DMS53 (cell line): ENCODE measurements at regions not wholly inside any gene's neighbourhood (a gene's known extent, or its start where the extent isn't known, plus 50 kb on each side); places are given as distances from the start of the nearest gene placed in this dataset.
A peak's percentile ranks its signal among the peaks of the same experiment; 100 is the strongest.
"Not testable (repeated sequence)": the region's sequence is repeated elsewhere in the genome, so short reads cannot be mapped to it uniquely, and the experiment has no call there.

ENCODE experiments used
- DNase-seq: peaks from one replicate; lab custom pipeline; 2025; lab: John Stamatoyannopoulos, UW

DNA sequence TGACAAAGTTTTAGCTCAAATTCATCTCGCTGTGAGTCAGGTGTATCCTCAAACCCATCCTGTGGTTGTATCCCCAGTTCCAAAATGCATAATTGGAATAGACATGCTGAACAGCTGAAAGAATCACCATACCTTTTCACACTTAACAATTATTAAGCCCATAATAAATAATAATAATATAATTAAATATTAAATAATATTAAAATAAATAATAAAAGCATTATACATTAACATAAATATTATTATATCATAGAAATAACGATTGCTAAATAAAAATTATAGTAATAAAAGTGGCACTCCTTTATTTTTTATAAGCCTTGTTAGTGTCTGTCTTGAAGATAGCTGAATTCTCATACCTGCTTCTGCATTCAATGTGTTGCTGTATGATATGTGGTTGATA lies 257.5 kb upstream of the B3GALT2 start:
- DNase-seq, result no peak

DNA sequence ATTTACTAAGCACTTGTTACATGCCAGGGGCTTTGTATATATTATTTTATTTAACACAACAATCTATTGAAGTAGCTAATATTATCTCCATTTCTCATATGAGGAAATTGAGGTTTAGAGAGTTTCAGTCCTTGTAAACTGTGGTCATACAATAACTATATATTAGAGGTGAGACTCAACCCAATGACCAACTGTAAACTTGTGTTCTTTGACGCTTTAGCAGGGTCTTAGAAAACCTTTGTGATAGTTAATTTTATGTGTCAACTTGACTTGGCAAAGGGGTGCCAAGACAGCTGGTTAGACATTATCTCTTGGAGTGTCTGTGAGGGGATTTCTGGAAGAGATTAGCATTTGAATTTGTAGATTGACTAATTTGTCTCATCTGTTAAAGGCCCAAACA lies 252.4 kb upstream of the B3GALT2 start:
- DNase-seq, result no peak

DNA sequence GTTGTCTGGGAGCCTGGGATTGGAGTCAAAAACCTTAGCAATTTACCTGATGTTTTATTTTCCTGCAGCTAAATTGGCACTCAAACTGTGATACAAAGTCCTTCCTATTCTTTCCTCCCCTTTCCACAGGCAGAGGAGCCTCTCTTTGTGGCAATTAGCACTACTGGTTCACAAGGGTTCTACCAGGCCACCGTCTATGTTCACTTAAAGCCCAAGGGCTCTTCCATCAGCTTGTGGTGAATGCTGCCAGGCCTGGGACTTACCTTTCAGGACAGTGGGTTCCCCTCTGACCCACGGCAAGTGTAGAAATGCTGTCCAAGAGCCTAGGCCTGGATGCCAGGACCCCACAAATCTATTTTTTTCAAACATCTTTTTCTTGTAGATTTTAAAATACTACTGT lies 251.9 kb upstream of the B3GALT2 start:
- no peak for DNase-seq

GRCh38 chr1:193437785-193438184 lies 251.4 kb upstream of the B3GALT2 start:
- no peak for DNase-seq

- not testable (repeated sequence) for DNase-seq
Measured at GRCh38 chr1:193437333-193437732, 250.9 kb upstream of the B3GALT2 start.

DNA sequence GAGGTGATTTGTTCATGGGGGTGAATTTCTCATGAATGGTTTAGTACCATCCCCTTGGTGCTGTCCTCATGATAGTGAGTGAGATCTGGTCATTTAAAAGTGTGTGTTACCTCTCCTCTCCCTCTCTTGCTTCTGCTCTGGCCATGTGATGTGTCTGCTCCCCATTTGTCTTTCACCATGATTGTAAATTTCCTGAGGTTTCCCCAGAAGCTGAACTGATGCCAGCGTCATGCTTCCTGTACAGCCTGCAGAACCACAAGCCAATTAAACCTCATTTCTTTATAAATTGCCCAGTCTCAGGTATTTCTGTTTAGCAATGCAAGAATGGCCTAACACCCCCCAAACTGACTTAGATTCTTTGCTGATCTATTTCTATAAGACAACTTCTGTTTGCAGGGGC lies 249.4 kb upstream of the B3GALT2 start:
- DNase-seq, result no peak

DNA sequence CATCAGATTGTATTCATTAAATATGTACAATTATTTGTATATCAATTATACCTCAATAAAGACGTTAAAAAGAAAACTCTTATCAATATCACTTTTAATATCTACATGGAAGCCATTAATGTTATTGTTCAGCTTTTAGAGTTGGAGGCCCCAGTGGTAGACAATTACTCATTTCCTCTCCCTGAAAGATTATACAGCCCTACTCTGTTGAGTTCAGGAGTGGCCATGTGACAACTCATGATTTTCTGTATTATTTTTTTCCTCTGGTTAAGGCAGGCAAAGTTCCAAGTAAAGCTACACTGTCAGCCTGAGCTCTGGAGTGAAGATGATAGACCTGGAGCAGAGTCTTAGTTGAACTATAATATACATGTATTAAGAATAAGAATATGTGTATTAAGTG lies 247.9 kb upstream of the B3GALT2 start:
- DNase-seq, result peak; percentile 13

- no peak for DNase-seq
Measured at GRCh38 chr1:193433599-193433998, 247.2 kb upstream of the B3GALT2 start.

GRCh38 chr1:193432979-193433587 lies 246.7 kb upstream of the B3GALT2 start:
- DNase-seq, result peak; percentile 11

GRCh38 chr1:193431265-193431977 lies 245.0 kb upstream of the B3GALT2 start:
- peak; percentile 89 for DNase-seq

GRCh38 chr1:193427524-193427923 lies 241.1 kb upstream of the B3GALT2 start:
- peak; percentile 14 for DNase-seq

GRCh38 chr1:193426061-193426460 lies 239.6 kb upstream of the B3GALT2 start:
- no peak for DNase-seq

DNA sequence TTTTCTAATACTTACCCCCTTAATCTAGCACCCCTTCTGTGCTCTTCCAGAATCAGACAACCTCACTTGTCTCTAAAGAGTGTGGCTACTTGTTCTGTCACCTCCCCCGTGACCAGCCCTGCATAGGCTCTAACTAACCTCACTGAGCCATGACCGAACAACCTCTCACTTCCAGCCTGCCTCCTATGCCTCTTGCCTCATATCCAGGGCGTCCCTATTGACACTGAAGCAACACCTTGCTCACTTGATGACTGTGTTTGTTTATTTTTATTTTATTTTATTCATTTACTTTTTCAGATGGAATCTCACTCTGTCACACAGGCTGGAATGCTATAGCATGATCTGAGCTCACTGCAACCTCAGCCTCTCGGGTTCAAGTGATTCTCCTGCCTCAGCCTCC lies 235.1 kb upstream of the B3GALT2 start:
- DNase-seq, result peak; percentile 90

- DNase-seq, result peak; percentile 36
Measured at GRCh38 chr1:193419295-193419694, 232.9 kb upstream of the B3GALT2 start.

DNA sequence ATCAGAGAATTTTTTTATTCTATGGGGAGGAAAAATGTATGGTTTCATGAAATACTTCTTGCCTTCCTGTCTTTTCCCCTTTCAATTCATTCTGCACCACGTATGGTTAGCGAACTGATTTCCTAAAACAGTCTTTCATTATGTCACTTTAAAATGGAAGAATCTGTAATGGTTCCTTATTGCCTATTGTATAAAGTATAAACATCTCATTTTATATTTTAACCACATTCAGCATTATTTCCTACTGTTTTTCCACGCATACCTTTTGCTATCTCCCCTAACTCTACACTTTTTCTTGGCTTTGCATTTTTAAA lies 232.3 kb upstream of the B3GALT2 start:
- no peak for DNase-seq

GRCh38 chr1:193417945-193418744 lies 231.7 kb upstream of the B3GALT2 start:
- DNase-seq, result peak; percentile 64

- DNase-seq, result peak; percentile 70
Measured at GRCh38 chr1:193417403-193417802, 231.0 kb upstream of the B3GALT2 start.

DNA sequence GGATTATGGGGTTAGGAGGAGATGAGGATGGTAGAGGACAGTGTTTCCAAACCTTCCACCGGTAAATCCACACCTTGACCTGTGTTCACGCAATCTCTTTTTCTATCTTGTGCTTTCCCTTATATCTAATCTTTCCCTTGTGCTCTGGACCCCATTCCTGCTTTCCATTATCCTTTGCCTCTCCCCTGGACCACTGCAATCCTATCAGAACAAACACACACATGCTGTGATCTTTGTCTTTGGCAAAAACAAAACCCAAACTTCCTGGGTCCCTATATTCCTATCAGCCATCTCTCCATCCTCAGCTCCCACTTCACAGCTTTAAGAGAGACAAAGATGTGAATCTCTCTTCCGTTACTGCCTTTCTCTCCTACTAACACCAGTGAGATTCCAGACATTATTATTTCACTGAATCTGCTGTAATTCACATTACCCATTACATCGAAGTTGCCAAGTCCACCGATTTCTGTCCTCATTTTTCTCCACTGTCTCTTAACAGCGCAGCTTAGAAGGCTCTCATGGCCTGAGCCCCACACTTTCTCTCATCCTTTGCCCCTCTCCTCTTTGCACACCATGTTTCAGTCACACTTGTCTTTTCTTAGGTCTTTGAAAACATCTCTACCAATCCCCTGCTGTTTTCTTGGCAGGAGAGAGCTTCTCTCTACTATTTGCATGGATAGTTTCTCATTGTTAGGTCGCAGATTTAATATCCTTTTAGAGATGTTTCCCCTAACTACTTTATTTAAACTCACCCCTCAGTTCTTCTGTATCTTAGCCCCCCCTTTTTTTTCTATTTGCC lies 230.0 kb upstream of the B3GALT2 start:
- no peak for DNase-seq

- no peak for DNase-seq
Measured at GRCh38 chr1:193415256-193415655, 228.8 kb upstream of the B3GALT2 start.

GRCh38 chr1:193413376-193413775 lies 227.0 kb upstream of the B3GALT2 start:
- no peak for DNase-seq

- no peak for DNase-seq
Measured at GRCh38 chr1:193412748-193413147, 226.3 kb upstream of the B3GALT2 start.

DNA sequence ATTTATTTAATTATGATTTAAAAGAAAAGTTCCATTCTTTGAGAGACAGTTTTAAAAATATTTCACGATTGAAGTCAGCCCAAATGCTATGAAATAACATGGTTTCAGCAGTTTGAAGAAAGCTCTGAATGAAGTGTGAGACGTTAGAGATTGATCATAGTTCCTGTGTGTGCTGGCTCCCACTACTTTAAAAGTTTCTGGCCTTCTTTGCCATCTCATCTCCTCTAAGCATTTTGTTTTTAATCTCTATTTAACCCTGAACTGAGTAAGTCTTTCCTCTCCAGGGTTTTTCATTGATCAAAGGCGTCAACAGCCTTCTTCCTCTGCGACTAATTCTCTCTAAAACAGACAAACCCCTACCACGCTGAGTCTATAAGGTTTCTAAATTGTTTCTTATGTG lies 225.3 kb upstream of the B3GALT2 start:
- DNase-seq, result no peak
